Neural progenitor cell (in vitro differentiated cells): ENCODE measurements at regions not wholly inside any gene's neighbourhood (a gene's known extent, or its start where the extent isn't known, plus 50 kb on each side); places are given as distances from the start of the nearest gene placed in this dataset.
A peak's percentile ranks its signal among the peaks of the same experiment; 100 is the strongest.

Experiments
- DNase-seq: peaks from one replicate; pipeline ENCODE4 v3.0.0-alpha.2; 2016; ENCODE audit warnings: low spot score
- H2AFZ ChIP-seq: fragments of 200-600 bp; sonication (generic); replicated peaks from 2 replicates; pipeline ENCODE4 v1.6.1; 2016; ENCODE audit warnings: antibody characterized with exemption
- H3F3A ChIP-seq: fragments of 200-600 bp; sonication (generic); 2 replicates; pipeline ENCODE4 v1.6.1; 2016; ENCODE audit warnings: antibody characterized with exemption, low read depth
- H3K27ac ChIP-seq: fragments of 200-600 bp; sonication (generic); 2 replicates; pipeline ENCODE4 v1.5.1; 2016; ENCODE audit warnings: mild to moderate bottlenecking
- H3K27me3 ChIP-seq: fragments of 200-600 bp; sonication (generic); 2 replicates; pipeline ENCODE4 v1.6.1; 2016; ENCODE audit warnings: mild to moderate bottlenecking, moderate library complexity
- H3K36me3 ChIP-seq: fragments of 200-600 bp; sonication (generic); 2 replicates; pipeline ENCODE4 v1.5.1; 2016
- H3K4me1 ChIP-seq: fragments of 200-600 bp; sonication (generic); 2 replicates; pipeline ENCODE4 v1.6.1; 2016; ENCODE audit warnings: mixed run types
- H3K4me2 ChIP-seq: fragments of 200-600 bp; sonication (generic); 2 replicates; pipeline ENCODE4 v1.6.1; 2016
- H3K4me3 ChIP-seq: fragments of 200-600 bp; sonication (generic); 2 replicates; pipeline ENCODE4 v1.5.1; 2016
- H3K79me2 ChIP-seq: fragments of 200-600 bp; sonication (generic); 2 replicates; pipeline ENCODE4 v1.6.1; 2016; ENCODE audit warnings: low read depth
- H3K9ac ChIP-seq: fragments of 200-600 bp; sonication (generic); 2 replicates; pipeline ENCODE4 v1.6.1; 2016
- H3K9me3 ChIP-seq: fragments of 200-600 bp; sonication (generic); 2 replicates; pipeline ENCODE4 v1.5.1; 2016; ENCODE audit warnings: low read depth
- H4K20me1 ChIP-seq: fragments of 200-600 bp; sonication (generic); 2 replicates; pipeline ENCODE4 v1.6.1; 2016; ENCODE audit warnings: low read depth
- H3K27ac Mint-ChIP-seq: 3 replicates; pipeline ENCODE4 v1.8.0; 2021; ENCODE audit warnings: mixed read lengths
- H3K27me3 Mint-ChIP-seq: 2 replicates; pipeline ENCODE4 v1.8.0; 2022; ENCODE audit warnings: low read depth, mild to moderate bottlenecking, inconsistent platforms, moderate library complexity, mixed read lengths; ENCODE audit not compliant: insufficient read depth
- H3K36me3 Mint-ChIP-seq: 3 replicates; pipeline ENCODE4 v1.8.0; 2021; ENCODE audit warnings: mixed read lengths
- H3K4me1 Mint-ChIP-seq: 3 replicates; pipeline ENCODE4 v1.8.0; 2021; ENCODE audit warnings: mixed read lengths
- H3K4me3 Mint-ChIP-seq: 3 replicates; pipeline ENCODE4 v1.8.0; 2021; ENCODE audit warnings: mild to moderate bottlenecking, moderate library complexity, mixed read lengths
- H3K9me3 Mint-ChIP-seq: 3 replicates; pipeline ENCODE4 v1.8.0; 2020; ENCODE audit warnings: mixed read lengths
- EZH2 ChIP-seq: fragments of 200-600 bp; sonication (generic); IDR thresholded peaks from 2 replicates; pipeline ENCODE4 v1.6.1; 2017; ENCODE audit warnings: antibody characterized with exemption, mild to moderate bottlenecking, moderate library complexity
- EZH2phosphoT487 ChIP-seq: fragments of 200-600 bp; sonication (generic); IDR thresholded peaks from 2 replicates; pipeline ENCODE4 v1.6.1; 2017; ENCODE audit warnings: antibody characterized with exemption
- TF ChIP-seq, protein P1 (sequence below): fragments of 200-600 bp; sonication (generic); IDR thresholded peaks from 2 replicates; pipeline ENCODE4 v1.5.1; 2017; ENCODE audit warnings: antibody characterized with exemption, mild to moderate bottlenecking

DNA sequence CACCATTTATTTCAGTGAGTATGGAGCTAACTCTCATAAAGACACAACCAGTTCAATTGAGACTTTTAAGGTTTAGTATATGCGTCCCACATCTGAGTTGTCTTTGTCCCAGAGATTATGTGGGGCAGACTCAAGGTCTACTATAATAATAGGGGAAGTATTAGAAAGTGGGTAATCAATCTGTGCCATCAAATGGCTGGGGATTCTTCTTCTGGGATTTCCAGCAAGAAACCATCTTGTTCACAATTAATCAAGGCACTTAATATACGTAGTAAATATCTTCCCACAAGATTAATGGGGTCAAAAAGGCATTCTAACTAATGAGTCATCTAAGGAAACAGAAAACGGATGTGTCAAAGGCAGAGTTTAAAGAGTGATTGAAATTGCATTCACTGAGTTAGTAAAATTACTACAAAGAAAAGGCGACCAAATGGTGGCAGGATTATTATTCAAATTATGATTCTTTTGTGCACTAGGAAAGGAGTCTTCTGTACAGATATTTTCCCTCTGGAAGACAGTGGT is 179.8 kb upstream of the REG3G start:
- H3K4me1 ChIP-seq = no peaks in the 10 kb centered on the region

DNA sequence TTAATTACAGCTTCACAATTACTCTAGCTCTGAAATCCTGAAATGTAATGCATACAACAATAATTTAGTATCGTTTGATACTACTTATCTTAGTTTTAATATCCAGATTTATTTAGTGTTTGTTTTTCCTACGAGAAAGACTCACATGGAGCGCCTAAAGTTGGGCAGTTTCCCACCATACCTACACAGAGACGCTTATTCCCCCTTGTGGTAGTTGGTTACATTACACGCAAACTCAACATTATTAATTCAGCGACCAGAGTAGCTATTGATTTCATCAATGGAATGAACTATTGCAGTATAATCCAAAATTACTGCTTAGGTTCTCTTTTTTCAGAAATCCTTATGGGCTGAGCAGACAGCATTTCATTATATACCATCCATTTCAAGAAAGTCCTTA is 164.0 kb upstream of the REG3G start:
- Mint-ChIP-seq H3K9me3 (peaks cover 4% of the 10 kb centered on the region), H3K36me3 (no peaks in the 10 kb centered on the region), H3K27me3 (no peaks in the 10 kb centered on the region), H3K4me1 (no peaks in the 10 kb centered on the region), H3K27ac (no peak overlapping the region), H3K4me3 (no peak overlapping the region)
- Histone ChIP-seq H3K79me2 (no peaks in the 10 kb centered on the region), H4K20me1 (no peaks in the 10 kb centered on the region), H3K9ac (no peak overlapping the region), H3K4me2 (no peak overlapping the region), H3K27me3 (no peaks in the 10 kb centered on the region), H3K4me3 (no peak overlapping the region), H3K4me1 (peaks cover 5% of the 10 kb centered on the region), H3F3A (no peaks in the 10 kb centered on the region), H3K9me3 (no peaks in the 10 kb centered on the region), H2AFZ (no peak overlapping the region), H3K36me3 (no peaks in the 10 kb centered on the region), H3K27ac (no peak overlapping the region)
- TF ChIP-seq, protein P1, sequence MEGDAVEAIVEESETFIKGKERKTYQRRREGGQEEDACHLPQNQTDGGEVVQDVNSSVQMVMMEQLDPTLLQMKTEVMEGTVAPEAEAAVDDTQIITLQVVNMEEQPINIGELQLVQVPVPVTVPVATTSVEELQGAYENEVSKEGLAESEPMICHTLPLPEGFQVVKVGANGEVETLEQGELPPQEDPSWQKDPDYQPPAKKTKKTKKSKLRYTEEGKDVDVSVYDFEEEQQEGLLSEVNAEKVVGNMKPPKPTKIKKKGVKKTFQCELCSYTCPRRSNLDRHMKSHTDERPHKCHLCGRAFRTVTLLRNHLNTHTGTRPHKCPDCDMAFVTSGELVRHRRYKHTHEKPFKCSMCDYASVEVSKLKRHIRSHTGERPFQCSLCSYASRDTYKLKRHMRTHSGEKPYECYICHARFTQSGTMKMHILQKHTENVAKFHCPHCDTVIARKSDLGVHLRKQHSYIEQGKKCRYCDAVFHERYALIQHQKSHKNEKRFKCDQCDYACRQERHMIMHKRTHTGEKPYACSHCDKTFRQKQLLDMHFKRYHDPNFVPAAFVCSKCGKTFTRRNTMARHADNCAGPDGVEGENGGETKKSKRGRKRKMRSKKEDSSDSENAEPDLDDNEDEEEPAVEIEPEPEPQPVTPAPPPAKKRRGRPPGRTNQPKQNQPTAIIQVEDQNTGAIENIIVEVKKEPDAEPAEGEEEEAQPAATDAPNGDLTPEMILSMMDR = peak; percentile 58
- no peak for TF ChIP-seq EZH2
- DNase-seq = peak; percentile 42

More for the DNA sequence above, 179.8 kb upstream of the REG3G start:
- Histone ChIP-seq H3K36me3 (no peaks in the 10 kb centered on the region), H3K9me3 (no peaks in the 10 kb centered on the region), H3K27ac (no peak overlapping the region), H3K4me3 (no peak overlapping the region), H3K9ac (no peak overlapping the region), H3K4me2 (no peak overlapping the region), H3F3A (no peaks in the 10 kb centered on the region), H2AFZ (no peak overlapping the region), H3K27me3 (no peaks in the 10 kb centered on the region), H3K79me2 (no peaks in the 10 kb centered on the region), H4K20me1 (no peaks in the 10 kb centered on the region)
- Mint-ChIP-seq H3K4me1 (no peaks in the 10 kb centered on the region), H3K27ac (no peak overlapping the region), H3K9me3 (no peaks in the 10 kb centered on the region), H3K36me3 (no peaks in the 10 kb centered on the region), H3K4me3 (no peak overlapping the region), H3K27me3 (peaks cover 2% of the 10 kb centered on the region)
- no peak for DNase-seq
- TF ChIP-seq, protein P1 = no peak
- no peak for TF ChIP-seq EZH2
- no peak for TF ChIP-seq EZH2phosphoT487

DNA sequence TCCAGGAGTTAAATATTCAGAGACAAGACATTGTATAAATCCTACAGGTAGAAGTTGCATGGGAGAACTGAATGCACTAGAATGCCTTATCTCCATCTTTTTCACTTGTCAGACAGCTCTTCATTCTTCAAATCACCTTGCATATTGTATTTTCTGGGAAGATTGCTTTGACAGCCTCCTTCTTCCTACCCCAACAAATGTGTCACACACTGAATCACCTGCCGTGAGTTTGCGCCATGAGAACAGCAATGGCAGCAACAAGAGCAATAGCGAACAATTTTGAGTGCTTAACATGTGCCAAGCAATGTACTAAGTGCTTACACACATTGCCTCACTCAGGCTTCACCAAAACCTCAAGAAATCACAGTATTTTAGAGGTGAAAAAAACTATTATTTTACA is 161.3 kb upstream of the REG3G start:
- no peak overlapping the region for H3K27ac Mint-ChIP-seq
- Histone ChIP-seq H3K4me1 (no peaks in the 10 kb centered on the region), H3K79me2 (no peaks in the 10 kb centered on the region), H3K27ac (no peak overlapping the region), H3K36me3 (no peaks in the 10 kb centered on the region), H3K4me2 (no peak overlapping the region), H3K4me3 (no peak overlapping the region), H3K9me3 (no peaks in the 10 kb centered on the region), H3K9ac (no peak overlapping the region), H4K20me1 (no peaks in the 10 kb centered on the region), H3K27me3 (no peaks in the 10 kb centered on the region), H2AFZ (no peak overlapping the region), H3F3A (no peaks in the 10 kb centered on the region)
- no peaks in the 10 kb centered on the region for H3K4me1 Mint-ChIP-seq
- H3K4me3 Mint-ChIP-seq = no peak overlapping the region
- H3K27me3 Mint-ChIP-seq = no peaks in the 10 kb centered on the region
- TF ChIP-seq EZH2 (no peak), EZH2phosphoT487 (no peak)
- TF ChIP-seq, protein P1 = no peak
- DNase-seq = no peak
- peaks cover 4% of the 10 kb centered on the region for H3K9me3 Mint-ChIP-seq
- no peaks in the 10 kb centered on the region for H3K36me3 Mint-ChIP-seq
